HCT116 (cell line): ENCODE measurements at regions not wholly inside any gene's neighbourhood (a gene's known extent, or its start where the extent isn't known, plus 50 kb on each side); places are given as distances from the start of the nearest gene placed in this dataset.

Source experiments
- ATAC-seq: fragments of 200-7000 bp; cut with Tn5 transposase; 2 replicates; pipeline ENCODE4 v1.9.1; 2020; ENCODE audit warnings: mild to moderate bottlenecking, moderate library complexity
- BruUV-seq: library from RNA; stranded (reverse); fragments of 400-500 nt; replicated peaks from 2 replicates; lab custom pipeline; 2021; lab: Mats Ljungman, UMichigan
- CTCF ChIA-PET: fragments of 300-600 bp; sonication (Branson Sonifier 250); formaldehyde crosslinking; loops from one replicate; lab custom pipeline; 2021; ENCODE audit warnings: antibody characterized with exemption; lab: Charles Lee
- POLR2A ChIA-PET: fragments of 300-600, 350-600 bp; sonication (Branson Sonifier 250); formaldehyde crosslinking; loops from one replicate; lab custom pipeline; 2021; ENCODE audit warnings: antibody characterized with exemption; lab: Charles Lee
- RAD21 ChIA-PET, 2 experiments: fragments of 300-600 bp; sonication (Branson Sonifier 250); formaldehyde crosslinking; loops; one replicate each; lab custom pipeline; 2023; ENCODE audit warnings: low total read pairs in 2 of 2; ENCODE audit not compliant: uncharacterized antibody in 2 of 2, unreplicated experiment in 2 of 2, low non-redundant PET in 1 of 2; lab: Charles Lee
- DNase-seq: peaks from one replicate; pipeline ENCODE4 v3.0.0-alpha.2; 2010; ENCODE audit warnings: low read depth, low spot score
- H2AFZ ChIP-seq: fragments of 200-600 bp; shearing (Covaris generic), sonication (generic); 2 replicates; pipeline ENCODE4 v1.6.1; 2017; ENCODE audit warnings: low read depth, mixed run types, mixed read lengths, antibody characterized with exemption, low read length; ENCODE audit not compliant: poor library complexity, severe bottlenecking
- H3K27ac ChIP-seq: 2 replicates; pipeline ENCODE4 v1.5.1; 2012; ENCODE audit warnings: low read depth, low read length
- H3K27me3 ChIP-seq: fragments of 200-600 bp; sonication (generic); 2 replicates; pipeline ENCODE4 v1.6.1; 2016; ENCODE audit warnings: mixed run types, low read length, mixed read lengths; ENCODE audit not compliant: insufficient read depth
- H3K36me3 ChIP-seq, 2 experiments: fragments of 200-500 bp in 1 of 2; fragments of 200-600 bp in 1 of 2; sonication (Bioruptor generic) in 1 of 2; sonication (generic) in 1 of 2; 2 replicates each; pipeline versions ENCODE4 v1.5.1 to v1.6.1; 2014 to 2016; ENCODE audit warnings: low read length in 2 of 2, inconsistent platforms in 1 of 2, mixed read lengths in 1 of 2, mixed run types in 1 of 2; ENCODE audit not compliant: insufficient read depth in 2 of 2, control insufficient read depth in 1 of 2
- H3K4me1 ChIP-seq, 2 experiments: fragments of 200-600 bp in 1 of 2; sonication (generic) in 1 of 2; 2 replicates each; pipeline versions ENCODE4 v1.5.1 to v1.6.1; 2012 to 2017; ENCODE audit warnings: low read length in 2 of 2, inconsistent platforms in 1 of 2, mild to moderate bottlenecking in 1 of 2, mixed read lengths in 1 of 2, mixed run types in 1 of 2, moderate library complexity in 1 of 2; ENCODE audit not compliant: insufficient read depth in 2 of 2, control insufficient read depth in 1 of 2
- H3K4me2 ChIP-seq: fragments of 200-600 bp; sonication (generic); 2 replicates; pipeline ENCODE4 v1.6.1; 2017; ENCODE audit warnings: mixed run types, low read length, mixed read lengths
- H3K4me3 ChIP-seq, 2 experiments: fragments of 200-600 bp in 1 of 2; sonication (generic) in 1 of 2; replicated peaks in 1 of 2; 2 replicates each; pipeline ENCODE4 v1.5.1; 2011 to 2016; ENCODE audit warnings: low read length in 2 of 2, control low read depth in 1 of 2, low read depth in 1 of 2, mild to moderate bottlenecking in 1 of 2, mixed read lengths in 1 of 2, mixed run types in 1 of 2
- H3K79me2 ChIP-seq: fragments of 200-600 bp; sonication (generic); 2 replicates; pipeline ENCODE4 v1.6.1; 2017; ENCODE audit warnings: mild to moderate bottlenecking, mixed run types, low read length, moderate library complexity, mixed read lengths; ENCODE audit not compliant: insufficient read depth
- H3K9ac ChIP-seq: fragments of 200-600 bp; sonication (generic); 2 replicates; pipeline ENCODE4 v1.6.1; 2016; ENCODE audit warnings: low read length, mixed read lengths
- H3K9me2 ChIP-seq: fragments of 200-600 bp; sonication (generic), shearing (Covaris generic); 2 replicates; pipeline ENCODE4 v1.6.1; 2017; ENCODE audit warnings: mixed run types, mild to moderate bottlenecking, moderate library complexity; ENCODE audit not compliant: insufficient read depth
- H3K9me3 ChIP-seq, 2 experiments: fragments of 200-500 bp in 1 of 2; fragments of 200-600 bp in 1 of 2; sonication (Bioruptor generic) in 1 of 2; sonication (generic) in 1 of 2; 2 replicates each; pipeline ENCODE4 v1.6.1; 2014 to 2017; ENCODE audit warnings: low read length in 2 of 2, mixed read lengths in 2 of 2, inconsistent platforms in 1 of 2, low read depth in 1 of 2, mild to moderate bottlenecking in 1 of 2, mixed run types in 1 of 2, moderate library complexity in 1 of 2; ENCODE audit not compliant: control insufficient read depth in 1 of 2, insufficient read depth in 1 of 2
- H4K20me1 ChIP-seq: fragments of 200-600 bp; sonication (generic), shearing (Covaris generic); 2 replicates; pipeline ENCODE4 v1.6.1; 2017; ENCODE audit warnings: mixed run types, mild to moderate bottlenecking, moderate library complexity; ENCODE audit not compliant: insufficient read depth
- CEBPB ChIP-seq: IDR thresholded peaks from 2 replicates; pipeline ENCODE4 v1.6.1; 2012; ENCODE audit warnings: low read depth
- ELF1 ChIP-seq: IDR thresholded peaks from 2 replicates; pipeline ENCODE4 v1.6.1; 2012; ENCODE audit warnings: low read depth, borderline replicate concordance
- EZH2 ChIP-seq: fragments of 200-600 bp; sonication (generic); IDR thresholded peaks from 2 replicates; pipeline ENCODE4 v1.6.1; 2017; ENCODE audit warnings: antibody characterized with exemption, mixed run types
- JUND ChIP-seq: IDR thresholded peaks from 2 replicates; pipeline ENCODE4 v1.6.1; 2012
- POLR2A ChIP-seq: IDR thresholded peaks from 2 replicates; pipeline ENCODE4 v1.7.0; 2011; ENCODE audit warnings: borderline replicate concordance; ENCODE audit not compliant: insufficient read depth, insufficient read length; ENCODE audit errors: extremely low read depth
- POLR2AphosphoS5 ChIP-seq: IDR thresholded peaks from 2 replicates; pipeline ENCODE4 v1.6.1; 2011; ENCODE audit warnings: mild to moderate bottlenecking, low read depth, low read length, moderate library complexity
- SP1 ChIP-seq: IDR thresholded peaks from 2 replicates; pipeline ENCODE4 v1.6.1; 2012; ENCODE audit warnings: low read depth
- SRF ChIP-seq: IDR thresholded peaks from 2 replicates; pipeline ENCODE4 v1.6.1; 2012; ENCODE audit warnings: low read depth
- TCF7L2 ChIP-seq: IDR thresholded peaks from 2 replicates; pipeline ENCODE4 v1.7.0; 2011; ENCODE audit warnings: borderline replicate concordance, inconsistent platforms; ENCODE audit not compliant: insufficient read depth, insufficient read length; ENCODE audit errors: extremely low read depth
- ZNF274 ChIP-seq: fragments of 200-500 bp; sonication (Bioruptor generic); IDR thresholded peaks from 2 replicates; pipeline ENCODE4 v1.6.1; 2014; ENCODE audit warnings: mild to moderate bottlenecking, low read depth, low read length, inconsistent platforms
- intact Hi-C: fragments of 100-400 bp; cut with micrococcal nuclease; formaldehyde crosslinking; loops from 2 replicates; pipeline ENCODE4 v1.10.0; 2022
- TF ChIP-seq, protein P1 (sequence below), 3 experiments: fragments of 200-600 bp in 1 of 3; sonication (generic) in 1 of 3; IDR thresholded peaks in 2 of 3; conservative IDR thresholded peaks in 1 of 3; 2 replicates each; pipeline ENCODE4 v1.5.1; 2012 to 2017; ENCODE audit warnings: low read depth in 2 of 3, low read length in 2 of 3, antibody characterized with exemption in 1 of 3, borderline replicate concordance in 1 of 3, control low read depth in 1 of 3, mild to moderate bottlenecking in 1 of 3, mixed read lengths in 1 of 3, mixed run types in 1 of 3, moderate library complexity in 1 of 3; ENCODE audit not compliant: insufficient read depth in 1 of 3

DNA sequence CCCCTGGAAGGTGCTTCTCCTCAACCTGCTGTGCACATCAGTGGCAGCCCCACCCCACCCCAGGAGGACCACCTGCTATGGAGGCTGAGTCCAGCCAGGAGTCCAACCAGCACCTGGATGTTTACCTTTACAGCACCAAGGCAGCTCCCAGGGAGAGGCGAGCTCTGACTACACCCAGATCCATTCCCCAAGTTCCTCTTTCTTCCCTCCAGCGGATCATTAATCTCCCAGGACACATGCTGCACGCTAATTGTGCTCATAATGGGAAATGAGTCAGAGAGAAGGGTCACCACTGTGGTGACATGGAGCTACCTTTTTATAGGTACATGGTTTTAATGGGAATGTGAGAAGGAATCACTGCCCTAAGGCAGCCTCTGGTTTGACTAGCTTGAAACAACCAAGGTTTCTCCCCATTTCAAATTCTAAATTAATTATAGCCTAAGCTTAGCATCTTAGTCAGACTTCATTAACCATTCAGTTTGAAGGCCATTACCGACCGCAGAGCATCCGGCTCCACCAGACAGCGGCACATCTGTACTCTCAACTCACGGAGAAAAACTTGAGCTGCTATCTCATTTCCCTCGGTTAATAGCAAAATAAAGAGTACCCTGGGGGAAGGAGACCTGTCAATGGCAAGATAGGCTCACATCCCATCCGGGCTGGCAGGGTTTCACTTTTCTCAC lies 173.1 kb upstream of the GALNT2 start:
- no peaks in the 10 kb centered on the region for H3K36me3 ChIP-seq
- no peak overlapping the region for H2AFZ ChIP-seq
- no peak overlapping the region for H3K27ac ChIP-seq
- intact Hi-C loops = no loop called here
- DNase-seq (no peak), ATAC-seq (peak; percentile 40)
- no peak overlapping the region for H3K9ac ChIP-seq
- H3K79me2 ChIP-seq = no peaks in the 10 kb centered on the region
- no peaks in the 10 kb centered on the region; the same call in 1 of the 2 replicates for H4K20me1 ChIP-seq
- TF ChIP-seq POLR2AphosphoS5 = no peak
- TF ChIP-seq TCF7L2 = peak; percentile 87
- H3K4me1 ChIP-seq = peaks cover 0 to 7% of the 10 kb centered on the region in 2 experiments; a peak in 1 of 4 replicates
- ChIA-PET RAD21 (no interaction called here), CTCF (no interaction called here), POLR2A (no interaction called here)
- no peaks in the 10 kb centered on the region for H3K9me2 ChIP-seq
- H3K27me3 ChIP-seq = peaks cover 9% of the 10 kb centered on the region; the same call in 1 of the 2 replicates
- no peak overlapping the region for H3K4me3 ChIP-seq
- H3K4me2 ChIP-seq = no peak overlapping the region
- H3K9me3 ChIP-seq = no peaks in the 10 kb centered on the region
- BruUV-seq = no TSS peak

DNA sequence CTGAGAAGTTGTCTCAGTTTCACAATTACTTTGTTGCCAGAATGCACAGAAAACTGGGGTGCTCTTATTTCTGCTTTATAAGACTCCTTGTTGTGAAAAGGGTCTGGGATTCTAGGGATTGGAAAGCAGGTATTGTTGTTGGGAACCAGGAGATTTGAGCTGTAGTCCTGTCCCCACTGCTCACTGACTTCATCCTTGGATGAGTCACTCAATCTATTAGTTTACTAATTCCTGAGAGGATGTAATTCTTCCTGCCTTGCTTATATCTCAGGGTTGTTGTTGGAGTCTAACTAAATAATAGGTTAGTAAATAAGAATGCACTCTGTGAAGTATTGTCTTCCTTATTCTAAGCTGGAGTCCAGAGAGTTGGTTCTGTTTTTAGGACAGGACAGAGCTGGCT lies 172.5 kb upstream of the GALNT2 start:
- Histone ChIP-seq H3K4me3 (no peak overlapping the region), H3K79me2 (no peaks in the 10 kb centered on the region), H3K9me2 (no peaks in the 10 kb centered on the region), H3K9me3 (no peaks in the 10 kb centered on the region), H3K27me3 (peaks cover 9% of the 10 kb centered on the region; the same call in 1 of the 2 replicates), H3K4me1 (peaks cover 0 to 7% of the 10 kb centered on the region in 2 experiments; a peak in 1 of 4 replicates), H3K4me2 (no peak overlapping the region)
- POLR2A ChIA-PET = no interaction called here
- intact Hi-C loops = no loop called here
- no peak for ATAC-seq
- TF ChIP-seq SRF = no peak
- TF ChIP-seq POLR2A = no peak
- TF ChIP-seq SP1 = no peak
- TF ChIP-seq ELF1 = no peak
- no peak for TF ChIP-seq ZNF274
- TF ChIP-seq JUND = no peak
- no peak for TF ChIP-seq CEBPB
- no peak for TF ChIP-seq TCF7L2
- TF ChIP-seq EZH2 = no peak
- TF ChIP-seq, protein P1, sequence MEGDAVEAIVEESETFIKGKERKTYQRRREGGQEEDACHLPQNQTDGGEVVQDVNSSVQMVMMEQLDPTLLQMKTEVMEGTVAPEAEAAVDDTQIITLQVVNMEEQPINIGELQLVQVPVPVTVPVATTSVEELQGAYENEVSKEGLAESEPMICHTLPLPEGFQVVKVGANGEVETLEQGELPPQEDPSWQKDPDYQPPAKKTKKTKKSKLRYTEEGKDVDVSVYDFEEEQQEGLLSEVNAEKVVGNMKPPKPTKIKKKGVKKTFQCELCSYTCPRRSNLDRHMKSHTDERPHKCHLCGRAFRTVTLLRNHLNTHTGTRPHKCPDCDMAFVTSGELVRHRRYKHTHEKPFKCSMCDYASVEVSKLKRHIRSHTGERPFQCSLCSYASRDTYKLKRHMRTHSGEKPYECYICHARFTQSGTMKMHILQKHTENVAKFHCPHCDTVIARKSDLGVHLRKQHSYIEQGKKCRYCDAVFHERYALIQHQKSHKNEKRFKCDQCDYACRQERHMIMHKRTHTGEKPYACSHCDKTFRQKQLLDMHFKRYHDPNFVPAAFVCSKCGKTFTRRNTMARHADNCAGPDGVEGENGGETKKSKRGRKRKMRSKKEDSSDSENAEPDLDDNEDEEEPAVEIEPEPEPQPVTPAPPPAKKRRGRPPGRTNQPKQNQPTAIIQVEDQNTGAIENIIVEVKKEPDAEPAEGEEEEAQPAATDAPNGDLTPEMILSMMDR (IDR thresholded peaks at IDR 0.05 in 2 of 3, conservative IDR thresholded peaks at IDR 0.05 in 1 of 3; ENCODE audit: borderline replicate concordance in 1 of 3, insufficient read depth in 1 of 3, low read depth in 2 of 3, low read length in 2 of 3) = no peak
- TF ChIP-seq, all 23 proteins: peak for 0
- H4K20me1 ChIP-seq = no peaks in the 10 kb centered on the region; the same call in 1 of the 2 replicates
- RAD21 ChIA-PET = no interaction called here
- no peak overlapping the region for H2AFZ ChIP-seq
- BruUV-seq = no TSS peak
- no peak for DNase-seq
- no peak overlapping the region for H3K9ac ChIP-seq
- no peaks in the 10 kb centered on the region for H3K36me3 ChIP-seq
- H3K27ac ChIP-seq = no peak overlapping the region
- CTCF ChIA-PET = no interaction called here
